Panc1 (cell line): ENCODE measurements at regions not wholly inside any gene's neighbourhood (a gene's known extent, or its start where the extent isn't known, plus 50 kb on each side); places are given as distances from the start of the nearest gene placed in this dataset.

ENCODE experiments used
- ATAC-seq: fragments of 200-7000 bp; cut with Tn5 transposase; 2 replicates; pipeline ENCODE4 v1.9.1; 2020; ENCODE audit warnings: mild to moderate bottlenecking, moderate library complexity
- BruUV-seq: library from RNA; stranded (reverse); fragments of 400-500 nt; replicated peaks from 2 replicates; lab custom pipeline; 2021; lab: Mats Ljungman, UMichigan
- CTCF ChIA-PET: fragments of 300-600 bp; sonication (Branson Sonifier 250); formaldehyde crosslinking; loops from one replicate; lab custom pipeline; 2022; ENCODE audit warnings: antibody characterized with exemption; lab: Charles Lee
- POLR2A ChIA-PET: fragments of 300-600 bp; sonication (Branson Sonifier 250); formaldehyde crosslinking; loops from one replicate; lab custom pipeline; 2022; ENCODE audit warnings: antibody characterized with exemption; lab: Charles Lee
- DNase-seq: peaks from one replicate; pipeline ENCODE4 v3.0.0-alpha.2; 2010; ENCODE audit warnings: low read depth, low spot score
- H3K27ac ChIP-seq: 2 replicates; pipeline ENCODE4 v1.5.1; 2011; ENCODE audit warnings: mild to moderate bottlenecking, low read length, inconsistent platforms
- H3K27me3 ChIP-seq: fragments of 200-500 bp; sonication (Bioruptor generic); 2 replicates; pipeline ENCODE4 v1.6.0; 2014; ENCODE audit warnings: low read length, inconsistent platforms; ENCODE audit not compliant: control insufficient read depth, insufficient read depth
- H3K36me3 ChIP-seq: fragments of 200-500 bp; sonication (Bioruptor generic); 2 replicates; pipeline ENCODE4 v1.5.1; 2014; ENCODE audit warnings: inconsistent platforms, mild to moderate bottlenecking, low read length, moderate library complexity; ENCODE audit not compliant: control insufficient read depth, insufficient read depth
- H3K4me1 ChIP-seq: 2 replicates; pipeline ENCODE4 v1.5.1; 2011; ENCODE audit warnings: inconsistent platforms, mild to moderate bottlenecking, low read length, moderate library complexity; ENCODE audit not compliant: control insufficient read depth, insufficient read depth
- H3K4me3 ChIP-seq, 2 experiments: 2 replicates each; pipeline ENCODE4 v1.5.1; 2011 to 2012; ENCODE audit warnings: low read depth in 2 of 2, low read length in 2 of 2, mild to moderate bottlenecking in 2 of 2, inconsistent platforms in 1 of 2, moderate library complexity in 1 of 2
- H3K9me3 ChIP-seq: fragments of 200-500 bp; sonication (Bioruptor generic); 2 replicates; pipeline ENCODE4 v1.5.1; 2014; ENCODE audit warnings: low read depth, mild to moderate bottlenecking, inconsistent platforms, low read length, moderate library complexity; ENCODE audit not compliant: control insufficient read depth, insufficient read depth
- POLR2AphosphoS5 ChIP-seq: IDR thresholded peaks from 2 replicates; pipeline ENCODE4 v1.6.1; 2012; ENCODE audit warnings: mild to moderate bottlenecking, low read depth, low read length, moderate library complexity
- SIN3A ChIP-seq: IDR thresholded peaks from 2 replicates; pipeline ENCODE4 v1.6.1; 2012; ENCODE audit warnings: low read depth, mild to moderate bottlenecking, low read length, moderate library complexity, borderline replicate concordance; ENCODE audit not compliant: insufficient read depth
- TCF7L2 ChIP-seq: IDR thresholded peaks from 2 replicates; pipeline ENCODE4 v1.6.1; 2011; ENCODE audit warnings: mild to moderate bottlenecking, low read depth, low read length, inconsistent platforms
- in situ Hi-C: cut with HindIII; loops from 2 replicates; pipeline ENCODE4 v1.10.0; 2016; ENCODE audit warnings: low sequenced_read_pairs, low pct_unique_long_range_greater_than_20kb
- intact Hi-C: fragments of 100-400 bp; cut with micrococcal nuclease; formaldehyde crosslinking; loops from one replicate; pipeline ENCODE4 v1.10.0; 2022; ENCODE audit not compliant: unreplicated experiment
- TF ChIP-seq, protein P1 (sequence below): fragments of 450-650 bp; IDR thresholded peaks from 2 replicates; pipeline ENCODE4 v1.5.1; 2017; ENCODE audit warnings: mild to moderate bottlenecking
- TF ChIP-seq, protein P2 (sequence below), 2 experiments: IDR thresholded peaks; 2 replicates each; pipeline ENCODE4 v1.6.1; 2011 to 2012; ENCODE audit warnings: low read depth in 2 of 2, control low read depth in 1 of 2, low read length in 1 of 2, mild to moderate bottlenecking in 1 of 2, moderate library complexity in 1 of 2; ENCODE audit not compliant: insufficient read depth in 1 of 2

- H3K27ac ChIP-seq: no peak overlapping the region
- no peaks in the 10 kb centered on the region for H3K36me3 ChIP-seq
- no peak overlapping the region for H3K4me3 ChIP-seq
- no peaks in the 10 kb centered on the region for H3K4me1 ChIP-seq
- no peaks in the 10 kb centered on the region for H3K9me3 ChIP-seq
- no peaks in the 10 kb centered on the region for H3K27me3 ChIP-seq
- ChIA-PET CTCF (no interaction called here), POLR2A (no interaction called here)
- intact Hi-C loops: no loop called here
- DNase-seq (no peak), ATAC-seq (no peak)
- in situ Hi-C loops: no loop called here
- no peak for TF ChIP-seq TCF7L2
- TF ChIP-seq, protein P1, sequence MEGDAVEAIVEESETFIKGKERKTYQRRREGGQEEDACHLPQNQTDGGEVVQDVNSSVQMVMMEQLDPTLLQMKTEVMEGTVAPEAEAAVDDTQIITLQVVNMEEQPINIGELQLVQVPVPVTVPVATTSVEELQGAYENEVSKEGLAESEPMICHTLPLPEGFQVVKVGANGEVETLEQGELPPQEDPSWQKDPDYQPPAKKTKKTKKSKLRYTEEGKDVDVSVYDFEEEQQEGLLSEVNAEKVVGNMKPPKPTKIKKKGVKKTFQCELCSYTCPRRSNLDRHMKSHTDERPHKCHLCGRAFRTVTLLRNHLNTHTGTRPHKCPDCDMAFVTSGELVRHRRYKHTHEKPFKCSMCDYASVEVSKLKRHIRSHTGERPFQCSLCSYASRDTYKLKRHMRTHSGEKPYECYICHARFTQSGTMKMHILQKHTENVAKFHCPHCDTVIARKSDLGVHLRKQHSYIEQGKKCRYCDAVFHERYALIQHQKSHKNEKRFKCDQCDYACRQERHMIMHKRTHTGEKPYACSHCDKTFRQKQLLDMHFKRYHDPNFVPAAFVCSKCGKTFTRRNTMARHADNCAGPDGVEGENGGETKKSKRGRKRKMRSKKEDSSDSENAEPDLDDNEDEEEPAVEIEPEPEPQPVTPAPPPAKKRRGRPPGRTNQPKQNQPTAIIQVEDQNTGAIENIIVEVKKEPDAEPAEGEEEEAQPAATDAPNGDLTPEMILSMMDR: no peak
- TF ChIP-seq SIN3A: no peak
- TF ChIP-seq, protein P2, sequence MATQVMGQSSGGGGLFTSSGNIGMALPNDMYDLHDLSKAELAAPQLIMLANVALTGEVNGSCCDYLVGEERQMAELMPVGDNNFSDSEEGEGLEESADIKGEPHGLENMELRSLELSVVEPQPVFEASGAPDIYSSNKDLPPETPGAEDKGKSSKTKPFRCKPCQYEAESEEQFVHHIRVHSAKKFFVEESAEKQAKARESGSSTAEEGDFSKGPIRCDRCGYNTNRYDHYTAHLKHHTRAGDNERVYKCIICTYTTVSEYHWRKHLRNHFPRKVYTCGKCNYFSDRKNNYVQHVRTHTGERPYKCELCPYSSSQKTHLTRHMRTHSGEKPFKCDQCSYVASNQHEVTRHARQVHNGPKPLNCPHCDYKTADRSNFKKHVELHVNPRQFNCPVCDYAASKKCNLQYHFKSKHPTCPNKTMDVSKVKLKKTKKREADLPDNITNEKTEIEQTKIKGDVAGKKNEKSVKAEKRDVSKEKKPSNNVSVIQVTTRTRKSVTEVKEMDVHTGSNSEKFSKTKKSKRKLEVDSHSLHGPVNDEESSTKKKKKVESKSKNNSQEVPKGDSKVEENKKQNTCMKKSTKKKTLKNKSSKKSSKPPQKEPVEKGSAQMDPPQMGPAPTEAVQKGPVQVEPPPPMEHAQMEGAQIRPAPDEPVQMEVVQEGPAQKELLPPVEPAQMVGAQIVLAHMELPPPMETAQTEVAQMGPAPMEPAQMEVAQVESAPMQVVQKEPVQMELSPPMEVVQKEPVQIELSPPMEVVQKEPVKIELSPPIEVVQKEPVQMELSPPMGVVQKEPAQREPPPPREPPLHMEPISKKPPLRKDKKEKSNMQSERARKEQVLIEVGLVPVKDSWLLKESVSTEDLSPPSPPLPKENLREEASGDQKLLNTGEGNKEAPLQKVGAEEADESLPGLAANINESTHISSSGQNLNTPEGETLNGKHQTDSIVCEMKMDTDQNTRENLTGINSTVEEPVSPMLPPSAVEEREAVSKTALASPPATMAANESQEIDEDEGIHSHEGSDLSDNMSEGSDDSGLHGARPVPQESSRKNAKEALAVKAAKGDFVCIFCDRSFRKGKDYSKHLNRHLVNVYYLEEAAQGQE (IDR thresholded peaks at IDR 0.05; ENCODE audit: insufficient read depth in 1 of 2, low read depth in 2 of 2, low read length in 1 of 2): no peak
- no peak for TF ChIP-seq POLR2AphosphoS5
- BruUV-seq: no TSS peak
Observed at GRCh38 chr21:17200250-17200649, 312.6 kb upstream of the CXADR start.

- ATAC-seq: no peak
- Histone ChIP-seq H3K27ac (no peak overlapping the region), H3K9me3 (no peaks in the 10 kb centered on the region), H3K4me3 (no peak overlapping the region), H3K36me3 (no peaks in the 10 kb centered on the region), H3K4me1 (no peaks in the 10 kb centered on the region), H3K27me3 (no peaks in the 10 kb centered on the region)
- BruUV-seq: no TSS peak
- ChIA-PET CTCF (no interaction called here), POLR2A (no interaction called here)
- no peak for DNase-seq
- TF ChIP-seq, protein P2 (IDR thresholded peaks at IDR 0.05; ENCODE audit: insufficient read depth in 1 of 2, low read depth in 2 of 2, low read length in 1 of 2): no peak
- TF ChIP-seq TCF7L2 (no peak), SIN3A (no peak), POLR2AphosphoS5 (no peak)
- TF ChIP-seq, protein P1: no peak
- in situ Hi-C loops: no loop called here
- intact Hi-C loops: no loop called here
Observed at GRCh38 chr21:17201741-17202260, 311.0 kb upstream of the CXADR start.
